ENCODE measurements at regions not wholly inside any gene's neighbourhood (a gene's known extent, or its start where the extent isn't known, plus 50 kb on each side); places are given as distances from the start of the nearest gene placed in this dataset.

- no peak overlapping the region for H4K91ac ChIP-seq (replicated peaks; ENCODE audit: insufficient read length, low read length)
- H2BK12ac ChIP-seq (ENCODE audit: low read depth, low read length): no peak overlapping the region
- TF ChIP-seq FOSL1 (IDR thresholded peaks at IDR 0.05; ENCODE audit: insufficient read depth, low read depth, low read length) (no peak), ATF3 (IDR thresholded peaks at IDR 0.05; ENCODE audit: insufficient read depth, low read depth, low read length) (no peak)
Observed at GRCh38 chr9:78547831-78548230, 250.9 kb downstream of the PSAT1 start.

More at GRCh38 chr9:78547831-78548230, 250.9 kb downstream of the PSAT1 start:
- H3K27ac ChIP-seq (ENCODE audit: low read depth, low read length): no peak overlapping the region
- H3K36me3 ChIP-seq (ENCODE audit: control insufficient read depth in 2 of 4, insufficient read depth in 4 of 4, low read length in 3 of 4): no peaks in the 10 kb centered on the region
- H3K56ac ChIP-seq (replicated peaks; ENCODE audit: insufficient read length, low read depth, low read length): no peak overlapping the region
- no peaks in the 10 kb centered on the region for H3K79me1 ChIP-seq (ENCODE audit: low read depth, low read length)
- H3K23ac ChIP-seq (ENCODE audit: insufficient read length): no peak overlapping the region
- no peak overlapping the region for H2BK120ac ChIP-seq (replicated peaks; ENCODE audit: low read depth, low read length)
- H3K4ac ChIP-seq (replicated peaks; ENCODE audit: insufficient read length, low read depth, low read length): no peak overlapping the region
- H3K23me2 ChIP-seq (ENCODE audit: low read depth, low read length): no peaks in the 10 kb centered on the region; the same call in 1 of the 2 replicates
- DNase-seq (ENCODE audit: low read depth in 1 of 2, low spot score in 2 of 2) (no peak), FAIRE-seq (no peak)
- H3K4me3 ChIP-seq (ENCODE audit: extremely low read depth in 1 of 4, insufficient read depth in 2 of 4, low read depth in 3 of 4, low read length in 4 of 4): no peak overlapping the region
- no peak overlapping the region for H3K9ac ChIP-seq (replicated peaks in 1 of 4; ENCODE audit: extremely low read depth in 1 of 4, low read depth in 3 of 4, low read length in 3 of 4)
- H2BK15ac ChIP-seq (ENCODE audit: low read length): no peak overlapping the region
- no peak overlapping the region for H2BK5ac ChIP-seq (ENCODE audit: low read depth, low read length)
- H3K27me3 ChIP-seq (replicated peaks in 1 of 4; ENCODE audit: control insufficient read depth in 3 of 4, extremely low read depth in 1 of 4, insufficient read depth in 3 of 4, low read length in 3 of 4): no peaks in the 10 kb centered on the region
- H3K9me3 ChIP-seq (ENCODE audit: insufficient read depth in 2 of 2, low read depth in 1 of 2, low read length in 1 of 2): 0 out of 4 replicates have a peak, but pooled peaks cover 0 to 4% of the 10 kb centered on the region in 2 experiments
- H4K8ac ChIP-seq (ENCODE audit: extremely low read depth, insufficient read depth, low read length): no peak overlapping the region
- H2AFZ ChIP-seq (ENCODE audit: low read length): no peak overlapping the region
- H3K4me1 ChIP-seq (replicated peaks in 1 of 4; ENCODE audit: control insufficient read depth in 3 of 4, insufficient read depth in 4 of 4, low read length in 3 of 4): peaks cover 0 to 6% (median 4%) of the 10 kb centered on the region in 4 experiments; a peak in 5 of 7 replicates
- H2BK20ac ChIP-seq (ENCODE audit: low read length): no peak overlapping the region
- ChIA-PET CTCF (ENCODE audit: partially characterized antibody) (interaction anchor here (1.3 kb wide), 1 partner anchor 8 kb away, joined by 5 read pairs; no protein-coding TSS in a partner anchor), POLR2A (ENCODE audit: partially characterized antibody) (no interaction called here)
- no peaks in the 10 kb centered on the region for H4K20me1 ChIP-seq (replicated peaks in 1 of 2; ENCODE audit: control insufficient read depth in 1 of 2, insufficient read depth in 2 of 2, low read length in 2 of 2)
- H3K18ac ChIP-seq (ENCODE audit: extremely low read depth, low read length): no peak overlapping the region
- no peak overlapping the region for H4K5ac ChIP-seq (ENCODE audit: insufficient read length, low read depth, low read length)
- no peaks in the 10 kb centered on the region for H3K79me2 ChIP-seq (ENCODE audit: control insufficient read depth in 1 of 2, insufficient read depth in 2 of 2, low read length in 2 of 2)
- H3K14ac ChIP-seq (ENCODE audit: insufficient read length): no peak overlapping the region
- no peak overlapping the region for H2AK5ac ChIP-seq (ENCODE audit: low read depth, low read length)
- no peak overlapping the region for H3K4me2 ChIP-seq (ENCODE audit: insufficient read depth in 1 of 2, low read depth in 2 of 2, low read length in 2 of 2)
- WGBS, 2 experiments (ENCODE audit: extremely low coverage in 1 of 2, insufficient coverage in 1 of 2, insufficient read length in 1 of 2, insufficient replicate concordance in 2 of 2, low coverage in 1 of 2, low lambda C conversion rate in 2 of 2, missing lambda C conversion rate in 1 of 2): 95% methylated on average over 1 of the region's 1 CpG; no CpG with 5 or more reads in 1 of the 2 experiments
